NCI-H1436 (cell line): ENCODE measurements at regions not wholly inside any gene's neighbourhood (a gene's known extent, or its start where the extent isn't known, plus 50 kb on each side); places are given as distances from the start of the nearest gene placed in this dataset.
A peak's percentile ranks its signal among the peaks of the same experiment; 100 is the strongest.

Experiments
- DNase-seq: peaks from one replicate; lab custom pipeline; 2025; lab: John Stamatoyannopoulos, UW

DNA sequence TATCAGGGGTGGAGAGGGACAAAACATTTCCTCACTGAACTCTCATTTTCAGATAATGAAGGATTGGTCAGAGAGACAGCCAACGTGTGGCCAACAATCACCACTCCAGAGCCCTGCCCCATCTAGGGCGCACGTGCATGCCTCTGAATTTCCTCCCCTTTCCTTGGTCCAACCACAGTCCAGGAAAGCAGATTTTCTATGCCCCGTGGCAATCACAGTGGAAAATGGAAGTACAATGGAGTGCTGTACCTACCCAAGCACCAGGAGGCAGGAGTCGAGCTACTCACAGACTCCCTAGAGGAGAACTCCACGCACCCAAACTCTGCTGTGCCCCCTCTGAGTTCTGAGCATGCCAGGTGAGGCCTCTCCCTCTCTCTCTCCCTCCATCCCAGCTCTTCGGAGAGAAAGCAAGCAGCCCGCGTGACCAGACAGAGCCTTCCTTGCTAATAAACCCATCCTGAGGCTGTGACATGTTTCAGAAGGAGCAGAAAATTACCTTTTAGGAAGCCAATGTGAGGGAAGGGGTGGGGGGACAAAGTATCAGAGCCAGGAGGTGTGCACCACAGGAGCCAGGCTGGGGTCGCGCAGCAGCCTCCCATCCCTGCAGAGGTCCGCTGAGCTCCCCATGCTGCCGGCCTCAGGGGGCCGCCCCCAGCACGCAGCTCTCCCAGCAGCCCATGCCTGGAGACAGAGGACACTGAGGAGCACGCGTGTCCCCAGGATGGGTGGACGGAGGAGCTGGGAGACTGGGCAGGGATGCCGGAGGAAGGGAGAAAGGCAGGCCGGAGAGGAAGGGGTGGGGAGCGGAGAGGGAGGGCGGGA is 73.4 kb downstream of the PITPNM2 start:
- peak; percentile 8 for DNase-seq

DNA sequence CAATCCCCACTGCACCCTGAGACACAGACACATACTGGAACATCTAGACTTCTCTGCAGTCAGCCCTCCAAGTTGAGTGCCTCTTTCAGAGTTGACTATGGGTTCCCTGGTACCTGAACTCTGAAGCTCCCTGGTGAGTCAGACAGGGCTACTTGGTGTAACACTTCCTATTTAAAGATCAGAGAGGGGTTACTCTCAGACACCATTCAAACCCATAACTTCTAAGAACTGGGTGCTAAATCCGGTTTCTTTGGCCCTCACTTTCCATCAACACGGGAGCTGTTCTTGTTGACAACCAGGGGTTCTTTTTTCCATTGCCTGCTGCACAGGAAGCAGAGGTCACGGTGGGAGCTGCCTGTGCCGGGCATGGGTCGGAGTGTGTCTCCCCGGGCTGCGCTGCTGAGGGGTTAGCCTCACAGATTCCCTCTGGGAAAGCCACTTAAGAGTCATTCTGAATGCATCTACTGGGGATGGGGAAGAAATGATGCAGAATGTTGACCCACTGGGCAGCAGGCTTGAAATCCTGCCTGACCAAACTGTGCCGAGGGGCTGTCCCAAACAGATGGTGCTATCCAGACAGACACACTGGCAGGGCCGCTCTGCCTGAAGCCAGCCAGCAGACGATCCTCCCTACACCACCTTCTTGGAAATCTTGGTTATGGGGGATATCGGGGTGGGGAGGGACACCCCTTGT is 74.1 kb downstream of the PITPNM2 start:
- DNase-seq, result no peak

DNA sequence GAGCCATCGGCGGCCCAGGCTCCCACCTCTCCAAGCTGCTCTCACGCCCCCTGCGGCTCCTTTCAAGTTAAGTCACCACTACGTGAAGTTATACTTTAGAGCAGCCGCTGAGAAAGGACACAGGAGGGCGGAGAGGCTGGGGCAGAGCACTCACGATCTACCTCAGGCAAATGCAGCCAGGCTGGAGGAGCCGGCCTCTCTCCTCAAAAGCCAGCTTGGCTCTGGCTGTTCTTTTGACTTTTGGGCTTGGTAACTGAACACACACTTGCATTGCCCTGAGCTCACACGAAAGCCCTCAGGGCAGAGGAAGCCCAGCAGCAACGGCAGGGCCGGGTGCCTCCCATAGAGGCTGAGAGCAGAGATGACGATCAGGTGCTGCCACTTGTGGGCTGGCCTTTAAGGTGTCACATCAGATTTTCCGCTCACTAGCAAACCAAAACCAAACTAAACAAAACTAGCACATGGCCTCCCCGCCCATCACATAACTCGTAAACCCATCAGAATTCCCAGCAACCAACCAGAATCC is 75.2 kb downstream of the PITPNM2 start:
- peak; percentile 26 for DNase-seq

DNA sequence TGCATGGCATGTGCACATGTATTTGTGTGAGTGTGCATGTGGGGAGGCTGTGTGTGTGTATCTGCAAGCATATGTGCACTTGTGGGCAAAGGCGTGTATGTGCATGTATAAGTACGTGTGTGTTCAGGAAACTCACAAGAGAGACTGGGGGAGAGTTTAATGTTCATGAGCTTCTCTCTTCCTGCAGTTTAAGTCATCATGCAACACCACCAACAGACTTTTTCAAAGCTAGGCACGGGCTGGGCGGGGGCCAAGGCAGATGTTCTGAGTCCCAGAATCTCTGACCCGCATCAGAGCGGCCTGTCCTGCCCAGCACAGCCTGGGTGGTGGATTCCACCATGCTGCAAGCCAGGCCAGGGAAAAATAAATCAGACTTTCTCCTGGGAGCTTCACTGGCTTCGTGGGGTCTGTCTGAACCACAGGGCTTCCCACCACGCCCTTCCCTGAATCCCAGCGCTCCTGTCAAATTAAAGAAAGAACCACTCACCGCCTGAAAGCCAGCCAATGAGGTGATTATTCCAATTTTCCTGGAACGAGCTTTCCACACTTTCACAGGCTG is 75.7 kb downstream of the PITPNM2 start:
- no peak for DNase-seq

DNA sequence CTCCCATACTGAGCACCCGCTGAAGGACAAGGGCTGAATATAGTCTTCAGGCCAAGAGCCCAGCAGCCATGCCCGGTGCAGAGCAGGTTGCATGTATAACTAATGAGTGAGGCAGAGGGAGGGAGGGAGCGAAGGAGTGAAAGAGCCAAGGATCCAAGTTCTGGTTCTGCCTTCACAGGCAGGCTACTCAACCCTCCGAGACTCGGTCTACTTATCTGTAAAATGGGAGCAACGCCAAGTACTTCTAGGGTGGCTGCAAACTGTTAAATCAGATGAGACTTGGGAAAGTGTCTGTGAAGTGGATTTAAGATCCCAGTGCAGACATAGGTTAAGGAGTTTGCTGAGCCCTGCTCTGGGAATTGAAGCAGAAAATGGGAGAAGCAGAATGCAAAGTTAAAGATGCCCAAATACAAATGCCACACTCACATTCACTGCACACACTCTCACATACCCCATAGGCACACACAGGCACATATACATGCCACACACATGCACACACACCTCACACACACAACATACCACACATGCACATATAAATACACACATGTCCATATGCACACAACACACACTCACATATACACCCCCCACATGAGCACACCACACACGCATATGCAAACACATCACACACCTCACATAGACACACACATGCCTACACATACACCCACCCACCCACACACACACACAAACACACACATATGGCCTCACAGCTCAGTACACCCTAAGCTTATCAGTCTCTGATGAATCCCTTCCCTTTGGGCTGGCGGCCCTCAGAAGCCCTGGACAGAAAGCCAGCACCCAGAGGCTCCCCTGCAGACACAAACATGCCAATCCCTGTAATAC is 76.7 kb downstream of the PITPNM2 start:
- DNase-seq, result no peak

DNA sequence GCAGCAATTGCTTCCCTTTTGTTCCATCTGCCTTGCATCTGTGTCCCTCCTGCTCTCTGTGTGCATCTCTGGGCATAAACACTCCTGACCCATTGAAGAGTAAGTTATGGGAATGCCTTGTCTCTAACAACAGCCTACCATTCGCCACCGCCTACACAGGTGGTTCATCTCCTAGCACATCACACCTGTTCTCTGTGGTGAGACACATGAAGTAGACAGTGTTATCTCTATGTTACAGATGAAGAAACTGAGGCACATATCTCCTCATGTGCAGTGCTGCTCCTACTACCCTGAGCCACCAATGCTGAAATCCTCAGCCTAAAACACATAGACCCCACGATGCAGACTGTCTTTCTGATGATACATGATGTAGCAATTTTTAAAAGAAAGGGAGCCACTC is 77.6 kb downstream of the PITPNM2 start:
- DNase-seq, result no peak

DNA sequence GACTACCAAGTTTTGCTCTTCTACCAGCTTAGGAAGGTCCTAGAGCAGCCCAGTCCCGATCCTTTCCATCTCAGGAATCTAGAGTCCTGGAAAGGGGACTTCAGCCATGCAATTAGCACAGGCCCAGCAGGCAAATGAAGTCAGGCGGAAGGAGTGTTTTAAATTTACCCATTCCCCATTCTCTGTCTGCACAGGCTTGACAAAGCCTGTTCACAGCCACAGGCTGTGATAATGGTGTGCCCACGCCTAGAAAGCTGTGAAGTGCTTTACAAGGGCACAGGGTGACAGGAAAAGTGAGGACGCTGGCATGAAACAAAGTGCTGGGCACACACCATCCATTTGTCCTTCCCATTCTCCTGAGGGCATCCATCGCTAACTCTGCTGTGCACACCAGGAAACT is 79.0 kb downstream of the PITPNM2 start:
- no peak for DNase-seq

DNA sequence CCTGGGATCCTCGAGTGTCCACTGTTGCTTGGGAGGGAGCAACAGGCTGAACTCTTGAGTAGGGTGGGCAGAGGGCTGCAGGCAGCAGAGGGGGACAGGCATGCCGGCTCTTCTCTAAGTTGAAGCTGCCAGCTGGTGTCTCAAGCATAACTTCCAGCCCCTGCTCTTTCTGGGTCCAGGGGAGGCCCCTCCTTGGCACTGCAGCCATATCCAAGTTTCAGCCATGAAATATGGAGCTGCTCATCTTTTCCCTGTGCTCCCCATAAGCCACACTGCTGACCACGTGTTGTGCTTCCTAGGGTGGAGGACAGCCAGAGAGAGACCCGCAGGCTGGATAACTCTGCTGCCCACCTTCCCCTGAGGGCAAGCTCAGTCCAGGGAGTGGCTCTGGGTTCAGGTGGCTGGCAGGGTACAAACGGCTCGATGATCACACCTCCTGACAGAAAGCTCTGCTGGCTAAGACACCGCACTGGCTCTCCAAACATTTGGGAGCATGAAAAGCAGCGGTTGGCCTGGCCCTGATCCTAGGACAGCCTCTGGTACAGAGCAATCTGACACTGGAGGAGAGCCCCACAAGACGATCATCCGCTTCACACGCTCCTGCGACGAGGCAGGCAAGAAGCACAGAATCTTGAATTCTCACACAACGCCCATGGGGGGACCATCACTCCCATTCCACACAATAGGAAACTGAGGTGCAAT is 79.6 kb downstream of the PITPNM2 start:
- DNase-seq, result no peak

DNA sequence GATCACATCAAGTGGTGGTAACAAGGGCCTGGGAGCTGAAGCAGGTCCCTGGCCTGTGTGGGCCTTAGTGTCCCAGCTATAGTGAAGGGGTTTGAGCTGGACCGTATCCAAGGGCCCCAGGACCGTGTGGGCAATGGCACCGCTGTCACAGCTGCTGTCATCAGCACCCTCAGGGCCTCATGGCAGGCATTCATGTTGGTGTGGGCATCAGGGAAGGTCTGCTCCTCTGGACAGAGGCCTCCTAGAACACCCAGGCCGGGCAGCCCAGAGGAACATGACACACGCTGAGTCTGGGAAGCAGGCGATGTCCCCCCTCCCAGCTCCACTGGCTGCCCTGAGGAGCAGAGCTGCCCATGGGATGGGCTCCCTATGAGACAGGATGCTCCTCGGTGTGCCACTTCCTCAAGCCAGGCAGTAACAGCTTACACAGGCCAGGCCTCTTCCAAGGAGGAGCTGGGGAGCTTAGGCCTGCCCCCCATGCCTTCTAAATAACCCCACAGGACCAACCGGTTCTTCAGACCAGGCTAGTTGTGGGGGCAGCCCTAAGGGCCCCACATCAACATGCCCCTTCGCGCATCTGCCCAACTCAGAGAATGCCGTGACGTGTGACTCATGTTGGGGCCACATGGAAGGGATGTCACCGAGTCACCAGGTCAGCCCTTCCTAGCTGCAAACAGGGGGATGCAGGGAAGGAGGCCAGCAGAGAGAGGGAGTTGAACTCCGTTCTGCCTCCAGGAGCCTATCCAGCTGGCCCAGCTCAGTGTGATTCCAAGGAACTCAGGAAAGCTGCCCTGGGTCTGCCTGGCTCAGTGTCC is 80.4 kb downstream of the PITPNM2 start:
- DNase-seq, result no peak

DNA sequence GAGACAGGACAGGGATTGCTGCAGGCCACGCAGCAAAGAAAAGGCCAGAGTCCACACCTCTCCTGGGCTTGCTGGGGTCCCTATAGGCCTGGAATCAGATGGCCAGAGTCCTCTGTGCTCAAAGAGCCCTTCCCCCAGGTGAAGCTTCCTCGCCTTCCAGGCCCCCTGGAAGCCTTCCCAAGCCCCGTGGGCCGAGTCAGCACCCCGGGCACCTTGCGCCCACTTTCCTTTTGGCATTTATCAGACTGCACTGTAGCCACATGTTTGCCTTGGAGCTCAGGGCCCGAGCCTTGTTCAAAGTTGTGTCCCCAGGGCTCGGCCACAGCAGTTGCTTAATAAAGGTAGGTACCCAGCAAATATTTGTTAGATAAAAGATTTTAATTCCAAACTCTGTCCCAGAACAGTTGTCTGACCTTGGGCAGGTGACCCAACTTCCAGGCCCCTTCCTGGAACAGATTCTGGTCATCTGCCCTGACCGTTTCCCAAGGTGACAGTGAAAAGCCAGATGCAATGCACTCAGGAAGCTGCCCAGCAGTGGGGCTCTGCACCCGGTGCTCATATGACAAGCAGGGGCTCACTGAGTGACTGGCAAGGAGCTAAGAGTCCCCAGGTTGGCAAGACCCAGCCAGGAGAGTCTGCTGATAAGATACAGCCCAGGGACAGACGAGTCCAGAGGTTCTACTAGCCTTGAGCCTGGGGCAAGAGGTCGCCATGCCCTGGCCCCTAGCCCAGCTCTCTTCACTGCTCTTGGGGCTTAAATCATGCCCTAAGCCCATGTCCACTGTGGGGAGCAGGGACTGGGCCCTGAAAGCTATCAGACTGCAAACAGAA is 81.2 kb downstream of the PITPNM2 start:
- no peak for DNase-seq

DNA sequence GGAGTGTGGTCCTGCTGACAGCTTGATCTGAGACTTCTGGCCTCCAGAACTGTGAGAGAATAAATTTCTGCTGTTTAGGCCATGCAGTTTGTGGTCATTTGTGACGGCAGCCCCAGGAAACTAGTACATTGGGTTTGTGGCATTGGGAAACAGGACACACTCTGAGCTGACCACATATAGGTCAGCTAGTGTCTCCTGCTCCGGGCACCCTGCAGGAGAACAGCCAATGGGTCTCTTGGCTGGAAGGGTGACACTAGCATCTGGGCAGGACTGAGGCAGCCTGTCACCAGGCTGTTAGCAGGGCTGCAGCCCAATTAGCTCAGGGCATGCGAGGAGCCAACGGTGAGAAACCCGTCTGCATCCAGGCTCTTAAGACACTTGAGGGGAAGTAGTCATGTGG is 83.2 kb downstream of the PITPNM2 start:
- no peak for DNase-seq

DNA sequence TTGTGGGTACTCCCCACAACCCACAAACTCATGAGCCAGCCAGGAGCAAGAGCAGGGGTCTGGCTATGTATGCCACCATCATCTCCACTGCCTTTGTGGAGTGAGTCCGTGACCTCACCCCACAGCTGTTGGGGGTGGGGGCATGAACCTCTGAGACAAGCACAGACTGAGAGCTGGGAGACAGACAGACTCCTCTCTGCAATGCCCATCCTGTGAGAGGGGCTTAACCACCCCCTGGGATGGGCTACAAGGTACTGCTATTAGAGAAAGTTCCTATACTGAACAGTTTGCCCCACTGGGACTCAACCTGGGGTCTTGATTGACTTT is 84.5 kb downstream of the PITPNM2 start:
- no peak for DNase-seq

DNA sequence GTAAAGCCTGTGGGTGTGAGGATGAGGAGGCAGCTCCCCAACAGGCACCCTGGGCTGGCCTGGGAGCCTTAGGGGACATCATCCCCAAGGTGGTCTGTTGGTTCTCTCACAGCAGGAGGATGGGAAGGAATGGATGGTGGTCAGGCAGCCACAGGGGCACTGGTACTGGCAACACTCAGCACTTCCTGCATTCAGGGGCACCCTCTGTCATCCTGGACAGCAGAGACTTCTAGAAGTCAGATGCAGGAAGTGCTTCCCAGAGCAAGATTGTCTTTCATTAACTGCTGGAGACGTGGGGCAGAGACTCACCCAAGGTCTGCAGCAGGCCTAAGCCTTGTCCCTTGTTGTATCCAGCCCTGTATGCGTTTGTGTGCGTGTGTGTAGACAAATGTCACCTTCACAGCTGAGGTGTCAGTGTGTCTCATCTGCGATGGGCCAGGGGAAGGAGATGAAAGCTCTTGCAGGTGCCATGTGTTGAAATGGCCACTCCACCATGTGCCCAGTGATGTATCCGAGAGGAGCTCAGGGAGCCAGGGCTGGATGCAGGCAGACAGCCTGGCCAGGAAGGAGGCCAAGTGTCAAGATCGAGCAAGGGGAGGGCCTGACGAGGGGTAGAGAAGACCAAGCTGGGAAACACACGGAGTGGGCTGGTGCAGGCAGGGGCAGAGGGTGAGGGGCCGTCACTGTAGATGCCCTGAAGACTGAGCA is 85.1 kb downstream of the PITPNM2 start:
- DNase-seq, result no peak

DNA sequence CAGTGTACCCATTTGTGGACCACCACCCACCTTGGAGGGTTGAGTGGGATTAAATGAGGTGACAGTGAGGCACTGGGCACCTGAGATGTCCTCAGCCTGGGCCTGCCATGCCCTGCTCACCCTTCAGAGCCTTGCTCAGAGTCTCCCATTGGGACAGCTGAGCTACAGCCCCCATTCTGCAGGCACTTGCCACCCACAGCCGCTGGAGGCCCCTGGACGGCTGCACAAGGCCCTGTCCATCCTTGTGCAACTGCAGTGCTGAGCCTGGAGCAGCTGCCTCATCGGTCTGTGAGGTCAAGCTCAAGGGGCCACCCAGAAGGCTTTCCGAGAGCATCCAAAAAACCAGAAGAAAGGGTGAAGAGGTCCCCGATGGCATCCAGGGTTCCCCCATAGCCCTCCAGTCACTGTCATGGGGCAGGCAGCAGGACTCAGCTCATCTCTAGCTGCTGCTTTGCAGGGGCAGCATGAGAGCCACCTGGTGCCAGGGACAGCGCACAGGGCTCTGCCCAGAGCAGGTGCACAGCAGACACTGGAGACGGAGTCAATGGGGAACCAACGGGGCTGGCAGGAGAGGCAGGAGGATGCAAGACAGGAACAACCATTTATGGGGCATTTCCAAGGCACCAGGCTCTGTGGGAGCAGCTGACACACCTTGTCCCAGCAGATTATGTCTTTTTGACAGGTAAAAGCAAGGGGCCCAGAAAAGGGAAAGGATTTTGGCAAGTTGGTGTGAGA is 84.6 kb downstream of the ARL6IP4 start:
- DNase-seq, result peak; percentile 6

DNA sequence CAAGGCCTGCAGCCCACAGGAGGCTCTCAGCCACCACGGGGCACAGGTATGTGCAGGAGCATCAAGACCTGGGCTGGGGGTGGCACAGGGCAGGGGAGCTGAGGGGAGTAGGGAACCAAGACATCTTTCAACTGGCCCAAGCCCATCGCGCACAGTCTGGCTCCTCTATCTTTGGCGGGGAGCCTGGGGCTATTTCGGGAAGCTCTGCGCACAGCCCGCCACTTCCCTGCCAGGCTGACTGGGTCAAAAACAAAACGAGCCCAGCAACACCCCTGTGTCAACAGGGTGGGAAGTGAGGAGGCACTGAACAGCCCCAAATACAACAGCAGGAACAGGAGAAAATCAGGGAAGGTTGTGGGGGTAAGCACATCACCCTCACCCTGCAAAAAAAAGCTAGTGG is 83.9 kb downstream of the ARL6IP4 start:
- DNase-seq, result no peak

DNA sequence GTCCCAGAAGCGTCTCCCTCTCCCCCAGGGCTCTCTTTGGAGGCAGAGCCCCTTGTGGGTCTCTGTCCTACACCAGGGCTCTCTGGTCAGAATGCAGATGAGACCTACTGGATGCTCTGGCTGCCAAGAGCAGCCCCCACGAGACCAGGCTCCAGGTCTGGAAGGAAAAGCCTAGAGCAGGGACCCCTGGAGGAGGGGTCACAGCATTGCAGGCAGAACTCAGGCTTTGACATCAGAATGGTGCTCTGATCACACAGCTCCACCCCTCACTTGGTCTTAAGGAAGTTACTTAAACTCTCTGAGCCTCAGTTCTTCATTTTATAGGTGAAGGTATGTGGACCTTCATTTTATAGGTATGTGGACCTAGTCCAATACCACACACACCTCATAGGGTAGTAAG is 83.1 kb downstream of the ARL6IP4 start:
- DNase-seq, result peak; percentile 12

DNA sequence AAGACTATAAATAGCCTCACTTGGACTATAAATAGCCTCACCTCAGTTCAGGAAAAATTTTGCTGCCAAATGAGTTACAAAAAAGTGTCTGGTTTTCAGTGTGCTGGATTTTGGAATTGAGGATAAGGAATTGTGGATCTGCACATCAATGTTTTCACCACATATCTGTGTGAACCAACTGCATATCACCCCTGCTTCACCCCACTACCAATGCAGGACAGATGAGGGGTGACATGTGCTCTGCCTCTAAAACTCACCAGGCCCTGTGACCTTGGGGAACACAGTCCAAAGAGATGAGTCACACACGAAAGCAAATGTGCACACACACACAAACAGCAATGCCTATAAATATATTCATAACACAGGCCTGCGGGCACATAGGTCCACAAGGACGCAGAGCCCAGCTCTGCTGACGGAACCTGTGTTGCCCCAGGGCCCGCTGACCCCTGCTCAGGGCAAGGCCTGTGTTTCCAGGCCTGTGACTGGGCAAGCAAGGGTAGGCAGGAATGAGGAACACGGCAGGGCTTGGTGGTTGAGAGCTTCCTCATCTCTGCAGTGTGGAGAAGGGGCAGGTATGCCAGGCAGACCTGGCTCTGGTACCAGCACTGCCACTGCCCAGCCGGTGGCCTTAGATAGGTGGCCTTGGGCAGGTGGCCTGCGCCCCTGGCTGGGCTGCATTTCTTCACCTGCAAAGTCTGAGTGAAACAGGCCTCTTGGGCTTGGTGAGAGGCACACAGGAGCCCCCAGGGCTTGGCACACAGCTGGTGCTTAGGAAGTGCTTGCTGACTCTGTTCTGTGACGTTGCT is 82.4 kb downstream of the ARL6IP4 start:
- DNase-seq, result no peak
